ENCODE measurements at regions not wholly inside any gene's neighbourhood (a gene's known extent, or its start where the extent isn't known, plus 50 kb on each side); places are given as distances from the start of the nearest gene placed in this dataset.
A peak's percentile ranks its signal among the peaks of the same experiment; 100 is the strongest.

GRCh38 chrX:75609406-75609805, 86.6 kb upstream of the ZDHHC15 start (continued):
- TF ChIP-seq TEAD3 (CRISPR knock-in tag; optimal IDR thresholded peaks at IDR 0.05; ENCODE audit: borderline replicate concordance) (no peak), RBAK (CRISPR knock-in tag; IDR thresholded peaks at IDR 0.05) (no peak), ZBTB1 (CRISPR knock-in tag; IDR thresholded peaks at IDR 0.05; ENCODE audit: borderline replicate concordance) (no peak), MBNL3 (CRISPR knock-in tag; conservative IDR thresholded peaks at IDR 0.05) (no peak), POLR2AphosphoS5 (IDR thresholded peaks at IDR 0.05; ENCODE audit: low read depth, low read length) (no peak), KLF9 (CRISPR knock-in tag; IDR thresholded peaks at IDR 0.05; ENCODE audit: low read depth) (no peak), ZNF609 (CRISPR knock-in tag; IDR thresholded peaks at IDR 0.05; ENCODE audit: borderline replicate concordance) (no peak), ZC3H13 (CRISPR knock-in tag; IDR thresholded peaks at IDR 0.05) (no peak)

- no peaks in the 10 kb centered on the region; the same call in 1 of the 2 replicates for H3K9me3 ChIP-seq (ENCODE audit: low read length)
- DNase-seq (ENCODE audit: low spot score) = peak; percentile 7
- no peak overlapping the region for H3K9ac ChIP-seq (ENCODE audit: insufficient read depth, low read depth, low read length)
- no peak for FAIRE-seq
- CTCF ChIA-PET (ENCODE audit: low intra/inter-chr PET ratio, low total read pairs) = no interaction called here
- H3K27ac ChIP-seq (ENCODE audit: extremely low read length, insufficient read depth, low read length) = no peak overlapping the region
- no peaks in the 10 kb centered on the region for H3K27me3 ChIP-seq (ENCODE audit: control insufficient read depth in 1 of 2, insufficient read depth in 2 of 2, low read length in 2 of 2)
- POLR2A ChIA-PET = no interaction called here
- ATAC-seq = no peak
- H3K79me2 ChIP-seq (ENCODE audit: insufficient read depth, low read length) = no peaks in the 10 kb centered on the region
- in situ Hi-C loops (cut with HindIII; ENCODE audit: extremely low pct_ligation_motif_present, low pct_unique_long_range_greater_than_20kb) (loop anchor here (25.0 kb wide), 1 partner anchor 567 kb away; no protein-coding TSS in a partner anchor), intact Hi-C loops (cut with micrococcal nuclease; ENCODE audit: unreplicated experiment) (loop anchor here (5.0 to 10.0 kb wide), 4 partner anchors 567 to 1112 kb away; partner anchors contain the start of gene NEXMIF)
- H2AFZ ChIP-seq (ENCODE audit: low read length) = no peak overlapping the region
- no peak overlapping the region for H3K4me3 ChIP-seq (replicated peaks in 1 of 3; ENCODE audit: insufficient read depth in 1 of 3, low read depth in 2 of 3, low read length in 3 of 3)
- H3K36me3 ChIP-seq (replicated peaks in 1 of 2; ENCODE audit: control insufficient read depth in 1 of 2, insufficient read depth in 2 of 2, low read length in 2 of 2) = no peaks in the 10 kb centered on the region
- BruUV-seq (replicated peaks) = no TSS peak
- H3K4me1 ChIP-seq (ENCODE audit: insufficient read depth, low read length) = no peaks in the 10 kb centered on the region
- H4K20me1 ChIP-seq (ENCODE audit: insufficient read depth, low read length) = no peaks in the 10 kb centered on the region
- no peak overlapping the region for H3K4me2 ChIP-seq (ENCODE audit: low read depth, low read length)
- TF ChIP-seq STAG1 (CRISPR knock-in tag; IDR thresholded peaks at IDR 0.05) (peak; percentile 56), ZNF609 (CRISPR knock-in tag; IDR thresholded peaks at IDR 0.05; ENCODE audit: borderline replicate concordance) (no peak)
- TF ChIP-seq, protein P1, sequence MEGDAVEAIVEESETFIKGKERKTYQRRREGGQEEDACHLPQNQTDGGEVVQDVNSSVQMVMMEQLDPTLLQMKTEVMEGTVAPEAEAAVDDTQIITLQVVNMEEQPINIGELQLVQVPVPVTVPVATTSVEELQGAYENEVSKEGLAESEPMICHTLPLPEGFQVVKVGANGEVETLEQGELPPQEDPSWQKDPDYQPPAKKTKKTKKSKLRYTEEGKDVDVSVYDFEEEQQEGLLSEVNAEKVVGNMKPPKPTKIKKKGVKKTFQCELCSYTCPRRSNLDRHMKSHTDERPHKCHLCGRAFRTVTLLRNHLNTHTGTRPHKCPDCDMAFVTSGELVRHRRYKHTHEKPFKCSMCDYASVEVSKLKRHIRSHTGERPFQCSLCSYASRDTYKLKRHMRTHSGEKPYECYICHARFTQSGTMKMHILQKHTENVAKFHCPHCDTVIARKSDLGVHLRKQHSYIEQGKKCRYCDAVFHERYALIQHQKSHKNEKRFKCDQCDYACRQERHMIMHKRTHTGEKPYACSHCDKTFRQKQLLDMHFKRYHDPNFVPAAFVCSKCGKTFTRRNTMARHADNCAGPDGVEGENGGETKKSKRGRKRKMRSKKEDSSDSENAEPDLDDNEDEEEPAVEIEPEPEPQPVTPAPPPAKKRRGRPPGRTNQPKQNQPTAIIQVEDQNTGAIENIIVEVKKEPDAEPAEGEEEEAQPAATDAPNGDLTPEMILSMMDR (CRISPR knock-in tag; IDR thresholded peaks at IDR 0.05) = peak; percentile 36
Observed at GRCh38 chrX:75603833-75604232, 81.0 kb upstream of the ZDHHC15 start.

Measured in HepG2 (cell line).